ENCODE measurements at regions not wholly inside any gene's neighbourhood (a gene's known extent, or its start where the extent isn't known, plus 50 kb on each side); places are given as distances from the start of the nearest gene placed in this dataset.

DNA sequence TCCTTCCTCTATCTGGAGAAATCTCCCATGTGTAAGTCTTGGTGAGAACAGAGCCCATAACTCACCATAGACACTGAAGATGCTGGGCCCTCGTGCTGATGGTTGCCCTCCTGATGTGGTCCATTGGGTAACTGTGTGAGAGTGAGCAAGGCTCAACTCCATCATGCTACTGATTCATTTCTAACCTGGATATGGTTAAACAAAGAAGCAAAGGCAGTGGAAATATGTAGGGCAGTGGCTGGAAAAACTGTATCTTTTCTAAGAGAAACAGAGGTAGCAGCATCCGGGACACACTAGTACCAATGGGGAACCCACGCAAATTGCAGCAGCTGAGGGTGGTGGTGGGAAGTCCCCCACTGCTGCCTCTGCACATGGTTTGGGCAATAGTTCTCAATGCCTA lies 221.7 kb downstream of the KLF6 start:
- TF ChIP-seq POLR2A (IDR thresholded peaks at IDR 0.05; ENCODE audit: low read depth, low read length) (no peak), POLR2AphosphoS5 (IDR thresholded peaks at IDR 0.05; ENCODE audit: low read depth, low read length) (no peak), TAF1 (IDR thresholded peaks at IDR 0.05; ENCODE audit: borderline replicate concordance, low read depth, low read length) (no peak)

Measured in GM12892 (cell line).